Gastrocnemius medialis (tissue), 4 donors: ENCODE measurements at regions not wholly inside any gene's neighbourhood (a gene's known extent, or its start where the extent isn't known, plus 50 kb on each side); places are given as distances from the start of the nearest gene placed in this dataset.

Experiments used
- POLR2A ChIP-seq, 2 donors: fragments of 450-650 bp; IDR thresholded peaks; one replicate each; pipeline ENCODE4 v1.6.1; 2017; ENCODE audit warnings: antibody characterized with exemption in 2 of 2, mild to moderate bottlenecking in 2 of 2, moderate library complexity in 2 of 2
- TF ChIP-seq, protein P1 (sequence below), 5 experiments: fragments of 450-650 bp in 3 of 5; fragments of 200-600 bp in 2 of 5; sonication (generic) in 2 of 5; IDR thresholded peaks in 4 of 5; conservative IDR thresholded peaks in 1 of 5; 1 replicate in 4 of 5; 2 replicates in 1 of 5; pipeline ENCODE4 v1.5.1; 2016 to 2019; ENCODE audit warnings: antibody characterized with exemption in 5 of 5, mild to moderate bottlenecking in 3 of 5, moderate library complexity in 3 of 5

DNA sequence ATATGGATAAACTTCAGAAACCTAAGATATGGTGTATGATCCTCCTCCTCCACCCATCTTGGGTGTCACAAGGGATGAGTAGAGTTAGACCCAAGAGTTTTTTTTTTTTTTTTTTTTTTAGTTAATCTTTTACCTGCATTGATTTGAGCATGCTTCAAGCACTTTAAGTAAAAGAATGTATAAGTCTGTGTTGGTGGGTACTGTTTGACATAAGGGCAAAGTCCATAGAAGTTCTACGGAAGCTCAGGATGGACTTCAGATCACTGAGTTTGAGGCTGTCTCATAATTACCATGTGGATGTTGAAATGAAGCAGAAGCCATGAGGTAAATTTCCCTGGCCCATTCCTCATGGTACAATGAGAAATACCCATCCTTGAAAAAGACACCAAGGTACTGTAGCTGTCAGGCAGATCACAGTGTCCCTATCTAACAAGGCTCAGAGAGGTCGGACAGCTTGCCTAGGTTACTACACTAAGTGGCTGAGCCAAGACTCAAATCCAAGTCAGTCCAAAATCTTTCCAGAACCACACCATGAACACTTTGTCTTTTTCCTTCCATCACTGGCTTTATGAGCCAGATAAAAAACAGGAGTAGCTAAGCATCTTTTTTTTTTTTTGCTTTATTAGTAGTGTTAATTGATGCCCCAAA lies 962.8 kb downstream of the CDH11 start:
- TF ChIP-seq, protein P1, sequence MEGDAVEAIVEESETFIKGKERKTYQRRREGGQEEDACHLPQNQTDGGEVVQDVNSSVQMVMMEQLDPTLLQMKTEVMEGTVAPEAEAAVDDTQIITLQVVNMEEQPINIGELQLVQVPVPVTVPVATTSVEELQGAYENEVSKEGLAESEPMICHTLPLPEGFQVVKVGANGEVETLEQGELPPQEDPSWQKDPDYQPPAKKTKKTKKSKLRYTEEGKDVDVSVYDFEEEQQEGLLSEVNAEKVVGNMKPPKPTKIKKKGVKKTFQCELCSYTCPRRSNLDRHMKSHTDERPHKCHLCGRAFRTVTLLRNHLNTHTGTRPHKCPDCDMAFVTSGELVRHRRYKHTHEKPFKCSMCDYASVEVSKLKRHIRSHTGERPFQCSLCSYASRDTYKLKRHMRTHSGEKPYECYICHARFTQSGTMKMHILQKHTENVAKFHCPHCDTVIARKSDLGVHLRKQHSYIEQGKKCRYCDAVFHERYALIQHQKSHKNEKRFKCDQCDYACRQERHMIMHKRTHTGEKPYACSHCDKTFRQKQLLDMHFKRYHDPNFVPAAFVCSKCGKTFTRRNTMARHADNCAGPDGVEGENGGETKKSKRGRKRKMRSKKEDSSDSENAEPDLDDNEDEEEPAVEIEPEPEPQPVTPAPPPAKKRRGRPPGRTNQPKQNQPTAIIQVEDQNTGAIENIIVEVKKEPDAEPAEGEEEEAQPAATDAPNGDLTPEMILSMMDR (IDR thresholded peaks at IDR 0.05 in 4 of 5, conservative IDR thresholded peaks at IDR 0.05 in 1 of 5): no peak
- TF ChIP-seq POLR2A (IDR thresholded peaks at IDR 0.05): no peak
